ENCODE measurements at regions not wholly inside any gene's neighbourhood (a gene's known extent, or its start where the extent isn't known, plus 50 kb on each side); places are given as distances from the start of the nearest gene placed in this dataset.

DNA sequence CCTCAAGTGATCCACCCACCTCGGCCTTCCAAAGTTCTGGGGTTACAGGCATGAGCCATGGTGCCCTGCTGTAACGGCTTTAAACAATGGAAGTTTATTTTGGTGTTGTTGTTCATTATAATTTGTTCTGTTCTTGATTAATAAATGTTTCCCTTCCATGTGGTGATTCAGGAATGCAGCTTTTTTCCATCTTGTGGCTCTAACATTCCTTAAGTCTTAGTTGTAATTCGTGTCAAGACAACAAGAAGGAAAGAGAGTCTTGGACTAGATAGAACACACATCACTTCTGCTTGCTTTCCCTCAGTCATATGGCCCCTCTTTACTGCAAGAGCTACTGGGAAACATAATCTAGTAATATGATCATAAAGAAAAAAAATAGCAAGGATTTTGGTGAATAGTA lies 211.6 kb downstream of the SLC6A15 start:
- Histone ChIP-seq H3K9me3 (no peaks in the 10 kb centered on the region), H3K36me3 (no peaks in the 10 kb centered on the region), H3K4me3 (no peak overlapping the region), H3K27me3 (no peaks in the 10 kb centered on the region), H3K27ac (no peak overlapping the region), H3K4me1 (no peaks in the 10 kb centered on the region)
- no peak for DNase-seq (ENCODE audit: low spot score in 2 of 2)
- WGBS, 2 donors, result 80 to 86% methylated on average over 3 of the region's 3 CpGs
- TF ChIP-seq POLR2A (IDR thresholded peaks at IDR 0.05) (no peak), EP300 (IDR thresholded peaks at IDR 0.05) (no peak)
- TF ChIP-seq, protein P1, sequence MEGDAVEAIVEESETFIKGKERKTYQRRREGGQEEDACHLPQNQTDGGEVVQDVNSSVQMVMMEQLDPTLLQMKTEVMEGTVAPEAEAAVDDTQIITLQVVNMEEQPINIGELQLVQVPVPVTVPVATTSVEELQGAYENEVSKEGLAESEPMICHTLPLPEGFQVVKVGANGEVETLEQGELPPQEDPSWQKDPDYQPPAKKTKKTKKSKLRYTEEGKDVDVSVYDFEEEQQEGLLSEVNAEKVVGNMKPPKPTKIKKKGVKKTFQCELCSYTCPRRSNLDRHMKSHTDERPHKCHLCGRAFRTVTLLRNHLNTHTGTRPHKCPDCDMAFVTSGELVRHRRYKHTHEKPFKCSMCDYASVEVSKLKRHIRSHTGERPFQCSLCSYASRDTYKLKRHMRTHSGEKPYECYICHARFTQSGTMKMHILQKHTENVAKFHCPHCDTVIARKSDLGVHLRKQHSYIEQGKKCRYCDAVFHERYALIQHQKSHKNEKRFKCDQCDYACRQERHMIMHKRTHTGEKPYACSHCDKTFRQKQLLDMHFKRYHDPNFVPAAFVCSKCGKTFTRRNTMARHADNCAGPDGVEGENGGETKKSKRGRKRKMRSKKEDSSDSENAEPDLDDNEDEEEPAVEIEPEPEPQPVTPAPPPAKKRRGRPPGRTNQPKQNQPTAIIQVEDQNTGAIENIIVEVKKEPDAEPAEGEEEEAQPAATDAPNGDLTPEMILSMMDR (IDR thresholded peaks at IDR 0.05), result no peak

DNA sequence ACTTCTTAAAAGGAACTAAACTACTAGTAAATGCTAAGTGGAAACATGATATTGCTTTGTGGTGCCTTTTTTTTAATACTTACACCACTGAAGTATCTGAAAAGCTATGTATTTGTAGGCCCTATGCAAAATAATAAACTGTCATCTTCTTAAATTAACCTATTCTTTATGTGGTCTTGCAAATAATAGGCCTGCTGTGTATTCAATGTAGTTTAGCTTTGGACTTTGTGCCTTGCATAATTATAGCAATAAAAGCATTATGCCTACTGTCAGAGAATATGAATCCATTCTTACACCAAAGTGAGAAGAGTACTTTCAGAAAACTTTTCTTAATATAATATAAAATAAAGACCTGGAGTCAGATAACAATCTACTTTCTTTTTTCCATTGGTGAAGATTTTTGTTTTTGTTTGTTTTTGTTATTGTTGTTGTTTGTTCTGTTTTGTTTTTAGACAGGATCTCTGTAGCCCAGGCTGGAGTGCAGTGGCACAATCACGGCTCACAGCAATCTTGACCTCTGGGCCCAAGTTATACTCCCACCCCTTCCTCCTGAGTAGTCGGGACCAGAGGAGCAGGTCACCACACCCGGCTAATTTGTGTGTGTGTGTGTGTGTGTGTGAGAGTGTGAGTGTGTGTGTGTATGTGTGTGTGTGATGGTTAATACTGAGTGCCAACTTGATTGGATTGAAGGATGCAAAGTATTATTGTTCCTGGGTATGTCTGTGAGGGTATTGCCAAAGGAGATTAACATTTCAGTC lies 213.8 kb downstream of the SLC6A15 start:
- Histone ChIP-seq H3K4me1 (no peaks in the 10 kb centered on the region), H3K36me3 (no peaks in the 10 kb centered on the region), H3K27me3 (no peaks in the 10 kb centered on the region), H3K9me3 (no peaks in the 10 kb centered on the region), H3K4me3 (no peak overlapping the region), H3K27ac (no peak overlapping the region)
- no peak for DNase-seq (ENCODE audit: low spot score in 2 of 2)
- WGBS, 2 donors, result 40 to 56% methylated on average over 3 of the region's 3 CpGs
- TF ChIP-seq EP300 (IDR thresholded peaks at IDR 0.05), result no peak
- no peak for TF ChIP-seq POLR2A (IDR thresholded peaks at IDR 0.05)
- TF ChIP-seq, protein P1 (IDR thresholded peaks at IDR 0.05), result no peak

DNA sequence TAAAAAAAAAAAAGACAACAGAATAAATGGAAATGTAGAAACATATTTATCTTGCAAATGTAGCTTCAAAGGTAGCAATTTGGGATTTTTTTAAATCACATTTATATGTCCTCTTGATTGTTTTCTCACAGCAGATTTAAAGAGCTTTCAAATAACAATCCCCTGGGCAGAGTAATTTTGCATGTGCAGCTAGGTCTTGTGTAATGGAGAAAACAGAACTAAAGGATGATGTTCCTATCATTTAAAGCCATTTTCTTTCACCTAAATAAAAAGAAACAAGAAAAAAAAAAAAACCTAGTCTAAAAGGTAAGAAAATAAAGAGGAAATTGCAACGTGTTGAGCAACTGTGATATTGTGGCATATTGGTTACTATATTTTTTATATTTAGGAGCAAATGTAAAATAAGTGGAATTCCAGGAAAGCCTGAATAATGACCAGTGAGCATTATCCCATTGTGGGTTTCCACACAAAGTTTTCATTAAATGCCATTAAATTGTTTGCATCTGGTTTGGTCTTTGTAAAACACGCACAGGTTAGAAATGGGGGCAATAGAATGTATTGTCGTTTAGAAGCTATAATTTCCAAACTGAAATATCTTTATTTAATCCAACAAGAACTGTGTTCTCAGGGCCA lies 215.6 kb downstream of the SLC6A15 start:
- DNase-seq (ENCODE audit: low spot score in 2 of 2), result no peak
- Histone ChIP-seq H3K36me3 (no peaks in the 10 kb centered on the region), H3K4me1 (no peaks in the 10 kb centered on the region), H3K4me3 (no peak overlapping the region), H3K27me3 (no peaks in the 10 kb centered on the region), H3K27ac (no peak overlapping the region), H3K9me3 (no peaks in the 10 kb centered on the region)
- no peak for TF ChIP-seq EP300 (IDR thresholded peaks at IDR 0.05)
- TF ChIP-seq, protein P1 (IDR thresholded peaks at IDR 0.05), result no peak
- TF ChIP-seq POLR2A (IDR thresholded peaks at IDR 0.05), result no peak
- 55 to 56% methylated on average over 3 of the region's 3 CpGs for WGBS, 2 donors

DNA sequence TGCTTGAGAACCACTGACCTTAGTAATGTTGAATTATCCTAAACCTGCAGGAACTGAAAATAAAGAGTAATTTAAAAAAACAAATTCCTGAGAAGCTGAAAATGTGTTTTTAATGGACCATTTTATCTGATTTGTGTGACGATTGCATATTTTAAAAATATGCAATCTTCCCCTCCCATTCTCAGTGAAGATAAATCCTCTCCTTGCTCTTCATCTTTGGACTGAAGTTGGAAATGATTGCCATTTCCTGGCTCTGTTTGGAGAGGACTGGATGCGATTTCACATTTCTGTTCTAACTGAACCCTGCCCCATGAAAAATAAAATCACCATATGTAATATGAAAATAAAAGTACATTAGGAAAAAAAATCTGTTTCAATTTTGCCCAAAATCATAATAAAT lies 216.3 kb downstream of the SLC6A15 start:
- no peak for DNase-seq (ENCODE audit: low spot score in 2 of 2)
- Histone ChIP-seq H3K27ac (no peak overlapping the region), H3K27me3 (no peaks in the 10 kb centered on the region), H3K9me3 (no peaks in the 10 kb centered on the region), H3K4me3 (no peak overlapping the region), H3K36me3 (no peaks in the 10 kb centered on the region), H3K4me1 (no peaks in the 10 kb centered on the region)
- WGBS, 2 donors, result 59 to 61% methylated on average over 2 of the region's 2 CpGs
- TF ChIP-seq, protein P1 (IDR thresholded peaks at IDR 0.05), result no peak
- TF ChIP-seq POLR2A (IDR thresholded peaks at IDR 0.05) (no peak), EP300 (IDR thresholded peaks at IDR 0.05) (no peak)

DNA sequence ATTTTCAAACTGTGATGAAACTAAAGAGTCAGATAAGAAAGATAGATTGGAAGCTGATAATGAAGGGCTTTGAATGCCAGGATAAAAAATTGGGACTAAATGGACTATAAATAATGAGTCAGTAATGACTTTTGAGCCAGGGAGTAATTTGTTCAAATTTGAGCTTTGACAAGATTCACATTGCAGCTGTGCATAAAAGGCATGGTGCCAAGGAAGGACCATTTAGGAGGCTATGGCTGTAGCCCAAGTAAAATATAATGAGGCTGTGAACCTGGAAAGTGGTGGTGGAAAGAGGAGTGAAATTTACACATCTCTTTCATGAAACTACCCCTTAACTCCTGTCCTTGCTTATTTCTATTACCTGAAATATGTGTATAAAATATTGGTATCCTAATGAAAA lies 218.5 kb downstream of the SLC6A15 start:
- TF ChIP-seq, protein P1 (IDR thresholded peaks at IDR 0.05), result no peak
- TF ChIP-seq EP300 (IDR thresholded peaks at IDR 0.05) (no peak), POLR2A (IDR thresholded peaks at IDR 0.05) (no peak)
- Histone ChIP-seq H3K4me1 (no peaks in the 10 kb centered on the region), H3K9me3 (no peaks in the 10 kb centered on the region), H3K27ac (no peak overlapping the region), H3K36me3 (no peaks in the 10 kb centered on the region), H3K4me3 (no peak overlapping the region), H3K27me3 (no peaks in the 10 kb centered on the region)
- DNase-seq (ENCODE audit: low spot score in 2 of 2), result no peak
